SK-N-SH (cell line): ENCODE measurements at regions not wholly inside any gene's neighbourhood (a gene's known extent, or its start where the extent isn't known, plus 50 kb on each side); places are given as distances from the start of the nearest gene placed in this dataset.

Source experiments
- CTCF ChIA-PET: fragments of 300-600, 350-600 bp; formaldehyde crosslinking; extraction: SDS; loops from one replicate; lab custom pipeline; 2021; lab: Yijun Ruan, JAX
- POLR2A ChIA-PET: fragments of 350-600 bp; sonication (Branson Sonifier 250); formaldehyde crosslinking; extraction: SDS; loops from one replicate; lab custom pipeline; 2020; ENCODE audit warnings: antibody characterized with exemption, inconsistent platforms; lab: Yijun Ruan, JAX
- DNase-seq: peaks from one replicate; pipeline ENCODE4 v3.0.0; 2012
- H2AFZ ChIP-seq: fragments of 200-600 bp; sonication (generic); 2 replicates; pipeline ENCODE4 v1.8.1; 2016; ENCODE audit warnings: antibody characterized with exemption, mild to moderate bottlenecking, low read depth
- H3F3A ChIP-seq: fragments of 200-600 bp; sonication (generic); replicated peaks from 2 replicates; pipeline ENCODE3; 2016; ENCODE audit warnings: antibody characterized with exemption, mild to moderate bottlenecking; ENCODE audit not compliant: insufficient read depth
- H3K27ac ChIP-seq, 2 experiments: fragments of 200-500 bp in 1 of 2; fragments of 200-600 bp in 1 of 2; sonication (Bioruptor generic) in 1 of 2; sonication (generic), shearing (Covaris generic) in 1 of 2; 2 replicates each; pipeline versions ENCODE4 v1.5.1 to v1.6.1; 2014 to 2016; ENCODE audit warnings: low read depth in 2 of 2, inconsistent platforms in 1 of 2, low read length in 1 of 2, mild to moderate bottlenecking in 1 of 2, mixed read lengths in 1 of 2
- H3K27me3 ChIP-seq: fragments of 200-600 bp; sonication (generic), shearing (Covaris generic); 2 replicates; pipeline ENCODE4 v1.6.1; 2016; ENCODE audit warnings: mixed run types; ENCODE audit not compliant: insufficient read depth
- H3K36me3 ChIP-seq, 2 experiments: fragments of 200-500 bp in 1 of 2; fragments of 200-600 bp in 1 of 2; sonication (Bioruptor generic) in 1 of 2; sonication (generic) in 1 of 2; replicated peaks in 1 of 2; 2 replicates each; pipeline versions ENCODE3 to v1.5.1; 2014 to 2016; ENCODE audit warnings: low read length in 1 of 2, mild to moderate bottlenecking in 1 of 2; ENCODE audit not compliant: insufficient read depth in 2 of 2, control insufficient read depth in 1 of 2
- H3K4me1 ChIP-seq, 2 experiments: fragments of 200-500 bp in 1 of 2; fragments of 200-600 bp in 1 of 2; sonication (Bioruptor generic) in 1 of 2; sonication (generic), shearing (Covaris generic) in 1 of 2; 2 replicates each; pipeline versions ENCODE4 v1.5.1 to v1.6.1; 2014 to 2016; ENCODE audit warnings: low read depth in 1 of 2, low read length in 1 of 2, mixed run types in 1 of 2; ENCODE audit not compliant: insufficient read depth in 2 of 2, control insufficient read depth in 1 of 2
- H3K4me2 ChIP-seq: fragments of 200-600 bp; sonication (generic), shearing (Covaris generic); 2 replicates; pipeline ENCODE4 v1.6.1; 2017; ENCODE audit warnings: mixed run types
- H3K4me3 ChIP-seq, 2 experiments: fragments of 200-500 bp in 1 of 2; fragments of 200-600 bp in 1 of 2; sonication (Bioruptor generic) in 1 of 2; sonication (generic), shearing (Covaris generic) in 1 of 2; 2 replicates each; pipeline versions ENCODE4 v1.5.1 to v1.8.1; 2014 to 2016; ENCODE audit warnings: low read depth in 2 of 2, inconsistent platforms in 1 of 2, low read length in 1 of 2, mild to moderate bottlenecking in 1 of 2, mixed read lengths in 1 of 2, moderate library complexity in 1 of 2
- H3K79me2 ChIP-seq: fragments of 200-600 bp; sonication (generic); 2 replicates; pipeline ENCODE4 v1.8.1; 2017; ENCODE audit warnings: mild to moderate bottlenecking; ENCODE audit not compliant: insufficient read depth
- H3K9ac ChIP-seq: fragments of 200-600 bp; sonication (generic); 2 replicates; pipeline ENCODE4 v1.6.1; 2017; ENCODE audit warnings: mixed run types
- H3K9me2 ChIP-seq: fragments of 200-600 bp; sonication (generic); 2 replicates; pipeline ENCODE4 v1.6.1; 2017; ENCODE audit warnings: mixed run types
- H3K9me3 ChIP-seq: fragments of 200-600 bp; sonication (generic); 2 replicates; pipeline ENCODE4 v1.6.1; 2017; ENCODE audit warnings: mixed run types, mild to moderate bottlenecking, moderate library complexity
- H4K20me1 ChIP-seq: fragments of 200-600 bp; sonication (generic); 2 replicates; pipeline ENCODE4 v1.6.1; 2017; ENCODE audit warnings: mild to moderate bottlenecking, mixed run types; ENCODE audit not compliant: insufficient read depth
- CTCF ChIP-seq: fragments of 200-600 bp; sonication (generic); IDR thresholded peaks from 2 replicates; pipeline ENCODE4 v1.6.1; 2017; ENCODE audit warnings: antibody characterized with exemption, mild to moderate bottlenecking, moderate library complexity
- ELF1 ChIP-seq: IDR thresholded peaks from 2 replicates; pipeline ENCODE4 v1.4.0; 2012
- EP300 ChIP-seq, 2 experiments: IDR thresholded peaks; 2 replicates each; pipeline versions ENCODE4 v1.4.0 to v1.6.1; 2012; ENCODE audit warnings: borderline replicate concordance in 1 of 2, low read depth in 1 of 2, low read length in 1 of 2
- GABPA ChIP-seq: IDR thresholded peaks from 2 replicates; pipeline ENCODE4 v1.4.0; 2012; ENCODE audit warnings: low read depth, mild to moderate bottlenecking
- GATA2 ChIP-seq: sonication (generic); formaldehyde crosslinking; IDR thresholded peaks from 2 replicates; pipeline ENCODE4 v1.5.0; 2020; ENCODE audit warnings: mild to moderate bottlenecking, missing genetic modification reagents
- IRF3 ChIP-seq: fragments of 150-350 bp; IDR thresholded peaks from 2 replicates; pipeline ENCODE4 v1.6.1; 2016; ENCODE audit warnings: mild to moderate bottlenecking, low read depth, low read length
- JUND ChIP-seq: IDR thresholded peaks from 2 replicates; pipeline ENCODE4 v1.4.0; 2012
- MXI1 ChIP-seq: IDR thresholded peaks from 2 replicates; pipeline ENCODE4 v1.6.1; 2012; ENCODE audit warnings: mild to moderate bottlenecking, low read depth, low read length, improper control_type of control experiment
- POLR2AphosphoS5 ChIP-seq: IDR thresholded peaks from 2 replicates; pipeline ENCODE4 v1.6.1; 2012; ENCODE audit warnings: low read depth, low read length
- RAD21 ChIP-seq: IDR thresholded peaks from 2 replicates; pipeline ENCODE4 v1.6.1; 2012; ENCODE audit warnings: mild to moderate bottlenecking, low read length
- RCOR1 ChIP-seq: fragments of 150-350 bp; IDR thresholded peaks from 2 replicates; pipeline ENCODE4 v1.6.1; 2017; ENCODE audit warnings: antibody characterized with exemption, low read length
- SIN3A ChIP-seq: IDR thresholded peaks from 2 replicates; pipeline ENCODE4 v1.6.1; 2012; ENCODE audit warnings: low read depth, mild to moderate bottlenecking, low read length, moderate library complexity, borderline replicate concordance
- SMC3 ChIP-seq: IDR thresholded peaks from 2 replicates; pipeline ENCODE4 v1.6.1; 2012; ENCODE audit warnings: low read depth, low read length, improper control_type of control experiment
- TEAD4 ChIP-seq: IDR thresholded peaks from 2 replicates; pipeline ENCODE4 v1.4.0; 2012; ENCODE audit warnings: mild to moderate bottlenecking, borderline replicate concordance; ENCODE audit not compliant: insufficient read depth
- USF1 ChIP-seq: IDR thresholded peaks from 2 replicates; pipeline ENCODE4 v1.4.0; 2012; ENCODE audit warnings: low read depth, borderline replicate concordance
- ZBTB33 ChIP-seq: IDR thresholded peaks from 2 replicates; pipeline ENCODE4 v1.4.0; 2012; ENCODE audit warnings: low read depth, borderline replicate concordance
- WGBS: methylation state at CpG from one replicate; pipeline ENCODE4 v1.1.6; 2017; ENCODE audit warnings: low lambda C conversion rate; 5-methylcytosine and 5-hydroxymethylcytosine counted together

GRCh38 chr10:8830876-8831275 lies 776.4 kb downstream of the GATA3 start:
- Histone ChIP-seq H3K4me3 (no peak overlapping the region), H3K27ac (no peak overlapping the region), H4K20me1 (no peaks in the 10 kb centered on the region), H3K36me3 (no peaks in the 10 kb centered on the region), H3K9me2 (no peaks in the 10 kb centered on the region), H3K79me2 (no peaks in the 10 kb centered on the region), H3F3A (no peaks in the 10 kb centered on the region), H3K4me1 (no peaks in the 10 kb centered on the region; a peak in 1 of 4 replicates), H2AFZ (no peak overlapping the region), H3K9ac (no peak overlapping the region), H3K27me3 (no peaks in the 10 kb centered on the region), H3K4me2 (no peak overlapping the region), H3K9me3 (no peaks in the 10 kb centered on the region)
- ChIA-PET CTCF (no interaction called here), POLR2A (no interaction called here)
- TF ChIP-seq IRF3 (no peak), RCOR1 (no peak), ZBTB33 (no peak), POLR2AphosphoS5 (no peak), GABPA (no peak), ELF1 (no peak), SIN3A (no peak), USF1 (no peak), TEAD4 (no peak), JUND (no peak), GATA2 (CRISPR knock-in tag) (no peak), EP300 (IDR thresholded peaks at IDR 0.05; ENCODE audit: borderline replicate concordance in 1 of 2, low read depth in 1 of 2, low read length in 1 of 2) (no peak), RAD21 (no peak), CTCF (no peak), MXI1 (no peak), SMC3 (no peak)
- 32% methylated on average over 1 of the region's 1 CpG for WGBS
- DNase-seq: no peak
